Endothelial cell of umbilical vein (primary cell): ENCODE measurements at regions not wholly inside any gene's neighbourhood (a gene's known extent, or its start where the extent isn't known, plus 50 kb on each side); places are given as distances from the start of the nearest gene placed in this dataset.

Source experiments
- BruUV-seq: library from RNA; stranded (reverse); fragments of 400-500 nt; replicated peaks from 2 replicates; lab custom pipeline; 2021; lab: Mats Ljungman, UMichigan
- CTCF ChIA-PET: fragments of 300-600, 350-600 bp; sonication (Branson Sonifier 250); formaldehyde crosslinking; loops from one replicate; lab custom pipeline; 2021; ENCODE audit warnings: antibody characterized with exemption, inconsistent platforms; lab: Charles Lee
- POLR2A ChIA-PET: fragments of 300-600, 350-600 bp; sonication (Branson Sonifier 250); formaldehyde crosslinking; loops from one replicate; lab custom pipeline; 2021; ENCODE audit warnings: antibody characterized with exemption, inconsistent platforms; lab: Charles Lee
- DNase-seq: peaks from one replicate; pipeline ENCODE4 v3.0.0-alpha.2; 2011; ENCODE audit warnings: low read depth, low spot score
- FAIRE-seq: peaks from 2 replicates; lab custom pipeline; 2011; peaks lifted over from hg19 to GRCh38; lab: Jason Lieb, UNC
- H2AFZ ChIP-seq: 2 replicates; pipeline ENCODE4 v1.6.0; 2012; ENCODE audit warnings: low read depth, low read length, control low read depth, inconsistent platforms
- H3K27ac ChIP-seq: 2 replicates; pipeline ENCODE4 v1.5.1; 2011; ENCODE audit warnings: low read depth, mild to moderate bottlenecking, control low read depth, low read length, moderate library complexity; ENCODE audit not compliant: insufficient read depth
- H3K27me3 ChIP-seq, 2 experiments: 2 replicates each; pipeline versions ENCODE4 v1.6.0 to v1.6.1; 2011; ENCODE audit warnings: low read length in 2 of 2, mixed read lengths in 1 of 2; ENCODE audit not compliant: control insufficient read depth in 2 of 2, insufficient read depth in 2 of 2
- H3K36me3 ChIP-seq, 2 experiments: 2 replicates in 1 of 2; 3 replicates in 1 of 2; pipeline ENCODE4 v1.5.1; 2011; ENCODE audit warnings: low read length in 2 of 2, mild to moderate bottlenecking in 1 of 2, moderate library complexity in 1 of 2; ENCODE audit not compliant: control insufficient read depth in 2 of 2, insufficient read depth in 2 of 2; ENCODE audit errors: extremely low read depth in 1 of 2
- H3K4me1 ChIP-seq: 3 replicates; pipeline ENCODE4 v1.5.1; 2011; ENCODE audit warnings: mild to moderate bottlenecking, low read length; ENCODE audit not compliant: control insufficient read depth, insufficient read depth; ENCODE audit errors: extremely low read depth
- H3K4me2 ChIP-seq: 2 replicates; pipeline ENCODE4 v1.6.1; 2011; ENCODE audit warnings: low read length, control low read depth, mixed read lengths; ENCODE audit not compliant: insufficient read depth
- H3K4me3 ChIP-seq, 3 experiments: fragments of 200-600 bp in 1 of 3; sonication (generic), shearing (Covaris generic) in 1 of 3; replicated peaks in 1 of 3; 2 replicates each; pipeline ENCODE4 v1.5.1; 2011 to 2016; ENCODE audit warnings: control low read depth in 3 of 3, low read length in 3 of 3, mild to moderate bottlenecking in 2 of 3, inconsistent platforms in 1 of 3, low read depth in 1 of 3, moderate library complexity in 1 of 3; ENCODE audit not compliant: insufficient read depth in 1 of 3
- H3K79me2 ChIP-seq: 2 replicates; pipeline ENCODE4 v1.6.0; 2012; ENCODE audit warnings: low read length, inconsistent platforms; ENCODE audit not compliant: control insufficient read depth, insufficient read depth
- H3K9ac ChIP-seq: replicated peaks from 2 replicates; pipeline ENCODE3; 2011; ENCODE audit warnings: low read length, control low read depth; ENCODE audit not compliant: insufficient read depth; ENCODE audit errors: extremely low read depth
- H3K9me1 ChIP-seq: replicated peaks from 3 replicates; pipeline ENCODE4 v1.6.0; 2011; ENCODE audit warnings: mild to moderate bottlenecking, low read length; ENCODE audit not compliant: control insufficient read depth, insufficient read depth; ENCODE audit errors: extremely low read depth
- H3K9me3 ChIP-seq: replicated peaks from 2 replicates; pipeline ENCODE4 v1.5.1; 2012; ENCODE audit warnings: low read length, inconsistent platforms; ENCODE audit not compliant: control insufficient read depth, insufficient read depth
- H4K20me1 ChIP-seq: replicated peaks from 2 replicates; pipeline ENCODE3; 2011; ENCODE audit warnings: mild to moderate bottlenecking, low read length; ENCODE audit not compliant: control insufficient read depth, insufficient read depth; ENCODE audit errors: extremely low read depth
- EZH2 ChIP-seq: IDR thresholded peaks from 2 replicates; pipeline ENCODE4 v1.6.1; 2012; ENCODE audit warnings: borderline replicate concordance, low read depth, mild to moderate bottlenecking, moderate library complexity, low read length, inconsistent platforms; ENCODE audit not compliant: severe bottlenecking
- FOS ChIP-seq: IDR thresholded peaks from 2 replicates; pipeline ENCODE4 v1.6.1; 2011; ENCODE audit warnings: mild to moderate bottlenecking, low read length, moderate library complexity, borderline replicate concordance; ENCODE audit not compliant: insufficient read depth
- GATA2 ChIP-seq: IDR thresholded peaks from 2 replicates; pipeline ENCODE4 v1.7.0; 2011; ENCODE audit warnings: low read depth, mild to moderate bottlenecking, moderate library complexity, mixed read lengths, low read length; ENCODE audit not compliant: insufficient read length, insufficient read depth
- JUN ChIP-seq: IDR thresholded peaks from 2 replicates; pipeline ENCODE4 v1.6.1; 2011; ENCODE audit warnings: borderline replicate concordance, low read depth; ENCODE audit not compliant: insufficient read length, insufficient read depth
- MYC ChIP-seq: IDR thresholded peaks from one replicate; pipeline ENCODE4 v1.6.1; 2011; ENCODE audit warnings: mild to moderate bottlenecking, low read depth, low read length
- POLR2A ChIP-seq: IDR thresholded peaks from 2 replicates; pipeline ENCODE4 v1.6.1; 2012; ENCODE audit warnings: low read depth, mild to moderate bottlenecking, control low read depth, low read length
- POLR2AphosphoS5 ChIP-seq: IDR thresholded peaks from 2 replicates; pipeline ENCODE4 v1.6.1; 2012; ENCODE audit warnings: low read depth, mild to moderate bottlenecking, control low read depth, low read length, moderate library complexity; ENCODE audit not compliant: insufficient read depth
- dilution Hi-C: fragments of 300-500 bp; cut with MboI; formaldehyde crosslinking; loops from one replicate; pipeline ENCODE4 v1.15.0; 2019; ENCODE audit warnings: low sequenced_read_pairs; ENCODE audit not compliant: extremely low pct_ligation_motif_present
- intact Hi-C: fragments of 100-400 bp; cut with micrococcal nuclease; formaldehyde crosslinking; loops from one replicate; pipeline ENCODE4 v1.10.0; 2022
- TF ChIP-seq, protein P1 (sequence below): IDR thresholded peaks from 2 replicates; pipeline ENCODE4 v1.6.1; 2011; ENCODE audit not compliant: insufficient read depth, insufficient read length
- TF ChIP-seq, protein P2 (sequence below), 2 donors: IDR thresholded peaks; 1 replicate in 1 of 2; 2 replicates in 1 of 2; pipeline ENCODE4 v1.5.1; 2011; ENCODE audit warnings: low read length in 2 of 2, mild to moderate bottlenecking in 2 of 2, moderate library complexity in 2 of 2, control low read depth in 1 of 2, inconsistent platforms in 1 of 2, low read depth in 1 of 2; ENCODE audit not compliant: insufficient read depth in 1 of 2; ENCODE audit errors: extremely low read depth in 1 of 2

DNA sequence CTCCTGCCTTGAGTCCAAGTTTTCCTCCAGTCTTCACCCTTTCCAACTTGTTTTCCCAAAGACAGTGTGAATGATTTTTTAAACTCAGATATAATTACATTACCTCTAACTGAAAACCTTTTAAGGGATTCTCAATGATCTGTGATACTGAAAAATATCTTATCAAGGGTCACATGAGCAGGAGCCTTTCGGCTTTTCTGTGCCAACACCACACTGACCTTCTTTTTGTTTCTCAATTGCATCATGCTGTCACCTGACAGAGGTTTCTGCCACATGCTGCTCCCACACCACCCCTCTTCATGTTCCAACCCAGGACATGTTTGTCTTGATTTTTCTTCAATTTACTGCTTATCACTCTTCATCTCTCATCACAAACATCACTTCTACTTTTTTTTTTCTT, 820.0 kb downstream of the PRELID2 start:
- Histone ChIP-seq H2AFZ (no peak overlapping the region), H3K4me2 (no peak overlapping the region), H3K79me2 (no peaks in the 10 kb centered on the region), H3K9me3 (no peaks in the 10 kb centered on the region), H4K20me1 (no peaks in the 10 kb centered on the region), H3K27me3 (no peaks in the 10 kb centered on the region), H3K27ac (no peak overlapping the region), H3K9me1 (no peaks in the 10 kb centered on the region), H3K4me3 (no peak overlapping the region), H3K9ac (no peak overlapping the region), H3K36me3 (no peaks in the 10 kb centered on the region), H3K4me1 (no peaks in the 10 kb centered on the region)
- dilution Hi-C loops = no loop called here
- no peak for TF ChIP-seq MYC
- no peak for TF ChIP-seq GATA2
- no peak for TF ChIP-seq POLR2A
- no peak for TF ChIP-seq EZH2
- no peak for TF ChIP-seq JUN
- TF ChIP-seq, protein P1, sequence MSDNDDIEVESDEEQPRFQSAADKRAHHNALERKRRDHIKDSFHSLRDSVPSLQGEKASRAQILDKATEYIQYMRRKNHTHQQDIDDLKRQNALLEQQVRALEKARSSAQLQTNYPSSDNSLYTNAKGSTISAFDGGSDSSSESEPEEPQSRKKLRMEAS = no peak
- TF ChIP-seq POLR2AphosphoS5 = no peak
- TF ChIP-seq FOS = no peak
- TF ChIP-seq, protein P2, sequence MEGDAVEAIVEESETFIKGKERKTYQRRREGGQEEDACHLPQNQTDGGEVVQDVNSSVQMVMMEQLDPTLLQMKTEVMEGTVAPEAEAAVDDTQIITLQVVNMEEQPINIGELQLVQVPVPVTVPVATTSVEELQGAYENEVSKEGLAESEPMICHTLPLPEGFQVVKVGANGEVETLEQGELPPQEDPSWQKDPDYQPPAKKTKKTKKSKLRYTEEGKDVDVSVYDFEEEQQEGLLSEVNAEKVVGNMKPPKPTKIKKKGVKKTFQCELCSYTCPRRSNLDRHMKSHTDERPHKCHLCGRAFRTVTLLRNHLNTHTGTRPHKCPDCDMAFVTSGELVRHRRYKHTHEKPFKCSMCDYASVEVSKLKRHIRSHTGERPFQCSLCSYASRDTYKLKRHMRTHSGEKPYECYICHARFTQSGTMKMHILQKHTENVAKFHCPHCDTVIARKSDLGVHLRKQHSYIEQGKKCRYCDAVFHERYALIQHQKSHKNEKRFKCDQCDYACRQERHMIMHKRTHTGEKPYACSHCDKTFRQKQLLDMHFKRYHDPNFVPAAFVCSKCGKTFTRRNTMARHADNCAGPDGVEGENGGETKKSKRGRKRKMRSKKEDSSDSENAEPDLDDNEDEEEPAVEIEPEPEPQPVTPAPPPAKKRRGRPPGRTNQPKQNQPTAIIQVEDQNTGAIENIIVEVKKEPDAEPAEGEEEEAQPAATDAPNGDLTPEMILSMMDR (IDR thresholded peaks at IDR 0.05; ENCODE audit: extremely low read depth in 1 of 2, insufficient read depth in 1 of 2, low read depth in 1 of 2, low read length in 2 of 2) = no peak
- intact Hi-C loops = no loop called here
- FAIRE-seq (no peak), DNase-seq (no peak)
- ChIA-PET CTCF (no interaction called here), POLR2A (no interaction called here)
- BruUV-seq = no TSS peak
